ENCODE measurements at regions not wholly inside any gene's neighbourhood (a gene's known extent, or its start where the extent isn't known, plus 50 kb on each side); places are given as distances from the start of the nearest gene placed in this dataset.
"Not testable (repeated sequence)": the region's sequence is repeated elsewhere in the genome, so short reads cannot be mapped to it uniquely, and the experiment has no call there.

DNA sequence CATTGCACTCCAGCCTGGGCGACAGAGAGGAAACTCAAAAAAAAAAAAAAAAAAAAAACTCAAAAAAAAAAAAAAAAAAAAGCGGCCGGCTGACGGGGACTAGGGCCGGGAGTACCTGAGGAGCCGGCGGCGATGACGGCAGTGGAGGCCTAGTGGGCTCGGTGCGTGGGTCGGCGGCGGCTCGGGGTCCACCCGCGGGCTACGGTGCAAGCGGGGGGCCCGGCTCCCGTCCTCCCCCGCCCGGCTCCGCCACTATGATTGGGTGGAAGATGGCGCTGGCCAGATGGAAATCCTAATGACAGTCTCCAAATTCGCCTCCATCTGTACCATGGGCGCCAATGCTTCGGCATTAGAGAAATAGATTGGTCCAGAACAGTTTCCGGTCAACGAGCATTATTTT, 190.7 kb downstream of the TGIF2LX start:
- DNase-seq: not testable (repeated sequence)

DNA sequence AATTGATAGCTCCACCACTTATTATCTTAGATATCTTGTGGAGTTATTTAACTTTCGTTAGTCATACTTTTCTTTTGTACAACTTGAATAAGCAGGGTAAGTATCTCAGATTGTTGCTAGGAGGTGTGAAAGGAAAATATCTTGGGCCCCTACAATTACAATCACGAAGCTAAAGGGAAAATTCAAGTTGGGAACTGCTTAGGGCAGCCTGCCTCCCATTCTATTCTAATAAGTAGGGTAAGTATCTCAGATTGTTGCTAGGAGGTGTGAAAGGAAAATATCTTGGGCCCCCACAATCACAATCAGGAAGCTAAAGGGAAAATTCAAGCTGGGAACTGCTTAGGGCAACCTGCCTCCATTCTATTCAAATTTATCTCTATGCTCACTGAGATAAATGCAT, 213.2 kb downstream of the TGIF2LX start:
- not testable (repeated sequence) for DNase-seq

DNA sequence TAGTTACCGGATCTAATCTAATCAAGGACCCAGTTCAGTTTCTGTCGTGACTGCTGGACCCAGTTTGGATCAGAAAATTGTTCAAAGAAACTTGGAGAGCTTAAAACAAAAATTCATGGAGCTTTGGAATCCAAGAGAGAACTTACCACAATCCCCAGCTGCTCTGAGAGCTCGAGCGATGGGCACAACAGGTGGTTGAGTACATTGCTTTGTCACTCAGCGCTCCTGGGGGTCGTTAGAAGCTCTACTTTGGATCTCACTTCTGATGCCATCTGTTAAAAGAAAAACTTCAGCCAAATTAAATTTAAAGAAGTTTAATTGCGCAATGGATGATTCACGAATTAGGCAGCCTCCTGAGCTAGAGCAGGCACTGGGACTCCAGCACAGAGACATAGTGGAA, 257.3 kb downstream of the TGIF2LX start:
- DNase-seq: peak; percentile 13

DNA sequence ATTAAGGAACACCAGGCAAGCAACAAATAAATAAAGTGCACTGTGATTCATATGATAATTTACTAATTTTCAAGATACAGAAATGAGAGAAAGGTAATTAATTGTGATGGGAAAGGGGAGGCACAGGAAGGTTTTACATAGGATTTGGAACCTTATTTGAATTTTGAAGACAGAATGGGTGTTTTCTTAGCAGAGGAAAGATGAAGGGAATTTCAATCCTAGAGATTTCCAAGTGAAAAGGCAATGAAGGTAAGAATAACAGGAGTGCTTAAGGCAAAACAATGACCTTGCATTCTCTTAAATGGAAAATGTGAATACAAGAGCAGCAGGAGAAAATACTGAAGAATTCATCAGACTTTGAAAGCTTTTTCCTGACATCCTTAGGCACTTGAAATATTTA, 267.3 kb downstream of the TGIF2LX start:
- not testable (repeated sequence) for DNase-seq

DNA sequence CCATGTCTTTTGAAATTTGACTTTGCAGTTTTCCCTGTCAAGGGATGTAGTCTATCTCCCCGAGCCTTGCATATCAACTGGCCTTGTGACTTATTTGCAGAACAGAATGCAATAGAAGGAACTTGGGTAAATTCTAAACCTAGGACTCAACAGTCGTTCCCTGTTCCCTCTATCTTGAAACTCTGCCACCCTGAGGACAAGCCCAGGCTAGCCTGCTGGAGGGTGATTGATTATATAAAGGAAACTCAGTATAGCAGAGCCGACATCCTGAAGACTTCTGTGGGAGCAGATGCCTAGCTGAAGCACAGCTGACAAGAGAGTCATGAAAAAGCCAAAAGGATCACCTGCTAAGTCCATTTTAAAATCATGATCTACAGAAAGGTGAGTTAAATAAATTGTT, 285.1 kb downstream of the TGIF2LX start:
- DNase-seq: not testable (repeated sequence)

DNA sequence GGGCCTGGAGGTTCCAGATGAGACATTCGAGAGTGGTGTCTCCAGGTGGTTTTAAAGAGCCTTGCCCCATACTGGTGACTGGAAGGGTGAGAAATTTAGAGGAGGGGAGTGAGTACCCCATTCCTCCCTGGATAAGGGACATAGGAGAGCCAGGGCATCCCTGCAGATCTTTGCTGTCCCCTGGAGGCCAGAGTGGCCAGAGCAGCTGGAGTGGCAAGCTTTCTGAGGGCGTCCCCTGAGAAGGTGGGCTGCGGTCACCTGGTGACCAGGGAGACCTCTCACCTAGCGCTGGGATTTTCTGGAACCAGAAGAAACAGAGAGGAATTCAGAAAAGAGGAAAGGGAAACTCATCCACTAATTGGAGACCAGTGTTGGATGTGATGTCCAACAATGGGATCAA, 300.9 kb downstream of the TGIF2LX start:
- not testable (repeated sequence) for DNase-seq

DNA sequence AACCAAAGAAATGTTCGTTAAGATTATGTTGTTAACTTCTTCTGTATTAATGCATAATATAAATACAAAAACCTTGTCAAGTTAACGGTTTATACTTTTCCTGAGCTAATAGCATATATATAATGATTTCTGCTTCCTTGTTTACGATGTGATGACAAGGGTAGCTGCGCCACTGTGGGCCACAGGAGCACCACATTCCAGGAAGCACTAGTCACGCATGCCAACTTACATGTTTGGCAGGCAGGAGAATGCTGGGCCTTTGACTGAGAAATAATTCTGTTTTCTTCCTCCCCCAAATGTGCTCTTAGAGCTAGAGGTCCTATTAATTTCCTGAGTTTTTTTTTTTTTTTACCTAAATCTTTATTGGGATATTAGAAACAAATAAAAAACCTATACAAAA, 349.9 kb downstream of the TGIF2LX start:
- not testable (repeated sequence) for DNase-seq
